ENCODE measurements at regions not wholly inside any gene's neighbourhood (a gene's known extent, or its start where the extent isn't known, plus 50 kb on each side); places are given as distances from the start of the nearest gene placed in this dataset.

DNA sequence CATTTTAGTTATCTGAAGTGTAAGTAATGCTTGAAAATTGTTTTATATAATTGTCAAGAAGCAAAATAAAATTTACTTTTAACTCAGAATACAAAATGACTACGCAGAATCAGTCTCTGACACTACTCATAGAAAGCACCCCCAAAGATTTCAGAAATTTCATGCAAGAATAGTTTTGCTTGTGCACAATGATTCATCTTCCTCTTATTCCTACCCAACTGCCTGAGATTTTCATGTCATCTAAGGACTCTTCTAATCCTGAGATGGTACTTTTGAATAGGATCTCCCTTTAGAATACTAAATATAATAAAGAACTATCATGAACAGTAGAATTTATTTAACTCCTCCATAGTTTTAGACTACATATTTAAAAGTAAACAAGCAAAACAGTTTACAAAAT lies 485.3 kb upstream of the MGAT4C start:
- TF ChIP-seq POLR2A (IDR thresholded peaks at IDR 0.05), result no peak
- TF ChIP-seq POLR2AphosphoS5 (IDR thresholded peaks at IDR 0.05), result no peak
- TF ChIP-seq, protein P1, sequence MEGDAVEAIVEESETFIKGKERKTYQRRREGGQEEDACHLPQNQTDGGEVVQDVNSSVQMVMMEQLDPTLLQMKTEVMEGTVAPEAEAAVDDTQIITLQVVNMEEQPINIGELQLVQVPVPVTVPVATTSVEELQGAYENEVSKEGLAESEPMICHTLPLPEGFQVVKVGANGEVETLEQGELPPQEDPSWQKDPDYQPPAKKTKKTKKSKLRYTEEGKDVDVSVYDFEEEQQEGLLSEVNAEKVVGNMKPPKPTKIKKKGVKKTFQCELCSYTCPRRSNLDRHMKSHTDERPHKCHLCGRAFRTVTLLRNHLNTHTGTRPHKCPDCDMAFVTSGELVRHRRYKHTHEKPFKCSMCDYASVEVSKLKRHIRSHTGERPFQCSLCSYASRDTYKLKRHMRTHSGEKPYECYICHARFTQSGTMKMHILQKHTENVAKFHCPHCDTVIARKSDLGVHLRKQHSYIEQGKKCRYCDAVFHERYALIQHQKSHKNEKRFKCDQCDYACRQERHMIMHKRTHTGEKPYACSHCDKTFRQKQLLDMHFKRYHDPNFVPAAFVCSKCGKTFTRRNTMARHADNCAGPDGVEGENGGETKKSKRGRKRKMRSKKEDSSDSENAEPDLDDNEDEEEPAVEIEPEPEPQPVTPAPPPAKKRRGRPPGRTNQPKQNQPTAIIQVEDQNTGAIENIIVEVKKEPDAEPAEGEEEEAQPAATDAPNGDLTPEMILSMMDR (IDR thresholded peaks at IDR 0.05), result no peak
- TF ChIP-seq EP300 (IDR thresholded peaks at IDR 0.05), result no peak
- no peaks in the 10 kb centered on the region for H3K4me1 ChIP-seq
- DNase-seq, result no peak
- no peaks in the 10 kb centered on the region for H3K27me3 ChIP-seq
- H3K36me3 ChIP-seq, result no peaks in the 10 kb centered on the region
- no peak overlapping the region for H3K27ac ChIP-seq
- no peak overlapping the region for H3K4me3 ChIP-seq
- H3K9me3 ChIP-seq, result no peaks in the 10 kb centered on the region
- 88 to 98% methylated on average over 1 of the region's 1 CpG for WGBS, 2 donors
- intact Hi-C loops (cut with DNase I), result no loop called here

DNA sequence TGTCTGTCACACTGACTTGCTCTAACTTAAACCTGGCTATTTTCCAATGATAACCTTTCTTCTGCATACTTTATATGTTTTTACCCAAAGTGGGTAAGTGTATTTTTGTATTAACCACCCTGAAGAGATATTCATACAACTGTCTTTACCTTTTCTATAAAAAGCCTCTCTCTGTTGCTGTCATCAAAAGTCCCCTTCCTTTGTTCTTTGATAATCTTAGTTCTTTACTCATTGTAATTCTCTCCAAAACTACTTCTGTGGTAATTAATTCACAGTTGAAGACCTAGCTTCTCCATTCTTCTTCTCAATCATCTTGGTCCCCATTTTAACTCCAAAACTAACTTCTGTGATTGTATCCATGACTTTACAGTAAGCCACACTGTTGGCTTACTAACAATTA lies 479.7 kb upstream of the MGAT4C start:
- TF ChIP-seq POLR2AphosphoS5 (IDR thresholded peaks at IDR 0.05) (no peak), EP300 (IDR thresholded peaks at IDR 0.05) (no peak), POLR2A (IDR thresholded peaks at IDR 0.05) (no peak)
- TF ChIP-seq, protein P1 (IDR thresholded peaks at IDR 0.05), result no peak
- Histone ChIP-seq H3K4me1 (no peaks in the 10 kb centered on the region), H3K9me3 (no peaks in the 10 kb centered on the region), H3K27ac (no peak overlapping the region), H3K36me3 (no peaks in the 10 kb centered on the region), H3K4me3 (no peak overlapping the region), H3K27me3 (no peaks in the 10 kb centered on the region)
- DNase-seq, result no peak
- intact Hi-C loops (cut with DNase I), result no loop called here

DNA sequence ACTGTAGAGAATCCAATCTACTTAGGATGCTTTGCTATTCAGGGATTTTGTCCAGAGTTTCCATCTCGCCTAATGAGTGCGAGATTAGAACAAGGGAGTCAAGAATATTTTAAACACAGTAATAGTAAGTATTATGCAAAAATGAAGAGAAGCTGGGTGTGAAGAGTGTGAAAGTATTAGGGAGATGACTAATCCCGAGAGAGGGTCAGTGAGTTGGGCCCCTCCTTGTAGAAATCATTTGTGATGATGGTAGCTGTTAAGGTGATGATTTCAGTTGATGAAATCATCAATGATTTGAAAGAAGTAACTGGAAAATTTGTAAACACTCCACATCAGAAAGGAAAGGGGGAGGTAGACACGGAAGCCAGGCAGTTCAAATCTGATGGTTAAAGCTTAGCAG lies 478.9 kb upstream of the MGAT4C start:
- WGBS, 2 donors, result 79 to 85% methylated on average over 4 of the region's 4 CpGs
- TF ChIP-seq POLR2A (IDR thresholded peaks at IDR 0.05) (no peak), POLR2AphosphoS5 (IDR thresholded peaks at IDR 0.05) (no peak), EP300 (IDR thresholded peaks at IDR 0.05) (no peak)
- TF ChIP-seq, protein P1 (IDR thresholded peaks at IDR 0.05), result no peak
- no peak overlapping the region for H3K4me3 ChIP-seq
- no peaks in the 10 kb centered on the region for H3K36me3 ChIP-seq
- no peak overlapping the region for H3K27ac ChIP-seq
- no peak for DNase-seq
- no peaks in the 10 kb centered on the region for H3K9me3 ChIP-seq
- no peaks in the 10 kb centered on the region for H3K27me3 ChIP-seq
- H3K4me1 ChIP-seq, result no peaks in the 10 kb centered on the region
- intact Hi-C loops (cut with DNase I), result no loop called here

DNA sequence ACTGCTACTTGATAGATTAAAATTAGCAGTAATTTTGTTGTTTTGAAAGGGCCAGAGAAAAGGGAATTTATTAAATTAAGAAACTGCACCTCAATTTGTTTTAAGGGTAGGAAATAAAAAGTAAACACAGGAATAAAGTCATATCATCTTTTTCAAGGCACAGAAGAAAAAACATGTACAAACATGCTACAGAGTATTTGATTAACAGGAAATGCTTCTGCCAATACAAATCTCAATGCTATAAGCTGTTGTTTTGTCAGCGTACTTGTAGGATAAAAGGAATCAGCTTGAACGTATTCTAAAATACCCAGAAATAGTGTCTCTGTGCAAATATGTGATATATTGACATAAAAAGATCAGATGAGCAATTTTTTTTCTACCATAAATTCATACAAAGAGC lies 474.0 kb upstream of the MGAT4C start:
- TF ChIP-seq POLR2A (IDR thresholded peaks at IDR 0.05), result no peak
- TF ChIP-seq, protein P1 (IDR thresholded peaks at IDR 0.05), result no peak
- TF ChIP-seq POLR2AphosphoS5 (IDR thresholded peaks at IDR 0.05), result no peak
- TF ChIP-seq EP300 (IDR thresholded peaks at IDR 0.05), result no peak
- WGBS, 2 donors, result 60 to 79% methylated on average over 2 of the region's 2 CpGs
- no peaks in the 10 kb centered on the region for H3K36me3 ChIP-seq
- H3K27me3 ChIP-seq, result no peaks in the 10 kb centered on the region
- no peak for DNase-seq
- H3K4me1 ChIP-seq, result peaks cover 0 to 14% (median 0%) of the 10 kb centered on the region in 4 donors
- intact Hi-C loops (cut with DNase I), result no loop called here
- no peak overlapping the region for H3K27ac ChIP-seq
- H3K9me3 ChIP-seq, result no peaks in the 10 kb centered on the region
- H3K4me3 ChIP-seq, result no peak overlapping the region

DNA sequence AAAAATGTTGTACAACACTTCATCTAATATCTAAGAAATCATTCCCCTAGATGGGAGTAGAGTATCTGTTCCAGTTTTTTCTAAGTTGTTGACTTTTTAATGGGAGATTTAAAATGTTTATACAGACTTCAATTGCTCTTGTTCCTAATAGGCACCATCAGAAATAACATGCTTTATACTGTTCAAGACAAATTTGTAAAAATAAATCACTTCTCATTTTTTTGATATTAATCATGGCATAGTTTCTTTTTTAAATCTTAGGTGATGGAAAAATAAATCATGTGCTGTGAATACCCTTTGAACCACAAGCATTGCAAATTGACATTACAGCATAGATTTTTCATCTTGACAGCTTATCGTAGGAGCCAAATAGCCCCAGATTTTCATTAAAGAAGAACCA lies 473.5 kb upstream of the MGAT4C start:
- Histone ChIP-seq H3K4me3 (no peak overlapping the region), H3K27ac (no peak overlapping the region), H3K9me3 (no peaks in the 10 kb centered on the region), H3K36me3 (no peaks in the 10 kb centered on the region), H3K27me3 (no peaks in the 10 kb centered on the region), H3K4me1 (peaks cover 0 to 14% (median 0%) of the 10 kb centered on the region in 4 donors)
- intact Hi-C loops (cut with DNase I), result no loop called here
- no peak for DNase-seq
- WGBS, 2 donors, result 81 to 88% methylated on average over 1 of the region's 1 CpG
- TF ChIP-seq POLR2A (IDR thresholded peaks at IDR 0.05), result no peak
- TF ChIP-seq EP300 (IDR thresholded peaks at IDR 0.05), result no peak
- TF ChIP-seq, protein P1 (IDR thresholded peaks at IDR 0.05), result no peak
- TF ChIP-seq POLR2AphosphoS5 (IDR thresholded peaks at IDR 0.05), result no peak
